BJ (cell line): ENCODE measurements at regions not wholly inside any gene's neighbourhood (a gene's known extent, or its start where the extent isn't known, plus 50 kb on each side); places are given as distances from the start of the nearest gene placed in this dataset.

Experiments used
- CTCF ChIA-PET: fragments of 350-600 bp; formaldehyde crosslinking; extraction: SDS; loops from one replicate; lab custom pipeline; 2021; ENCODE audit warnings: antibody characterized with exemption, inconsistent platforms; lab: Yijun Ruan, JAX
- POLR2A ChIA-PET: fragments of 300-600 bp; sonication (Branson Sonifier 250); formaldehyde crosslinking; extraction: SDS; loops from one replicate; lab custom pipeline; 2021; ENCODE audit warnings: antibody characterized with exemption; lab: Charles Lee
- DNase-seq: peaks from one replicate; pipeline ENCODE4 v3.0.0-alpha.2; 2011; ENCODE audit warnings: low read depth
- H3K27me3 ChIP-seq: 2 replicates; pipeline ENCODE4 v1.6.0; 2011; ENCODE audit warnings: low read length; ENCODE audit not compliant: control insufficient read depth, insufficient read depth
- H3K36me3 ChIP-seq: 2 replicates; pipeline ENCODE4 v1.5.1; 2011; ENCODE audit warnings: low read length; ENCODE audit not compliant: control insufficient read depth, insufficient read depth
- H3K4me3 ChIP-seq: 2 replicates; pipeline ENCODE4 v1.5.1; 2011; ENCODE audit warnings: low read depth, mild to moderate bottlenecking, control low read depth, low read length
- TF ChIP-seq, protein P1 (sequence below): IDR thresholded peaks from 2 replicates; pipeline ENCODE4 v1.5.1; 2011; ENCODE audit warnings: low read depth, mild to moderate bottlenecking, control low read depth, inconsistent platforms, low read length, moderate library complexity; ENCODE audit not compliant: insufficient read depth

DNA sequence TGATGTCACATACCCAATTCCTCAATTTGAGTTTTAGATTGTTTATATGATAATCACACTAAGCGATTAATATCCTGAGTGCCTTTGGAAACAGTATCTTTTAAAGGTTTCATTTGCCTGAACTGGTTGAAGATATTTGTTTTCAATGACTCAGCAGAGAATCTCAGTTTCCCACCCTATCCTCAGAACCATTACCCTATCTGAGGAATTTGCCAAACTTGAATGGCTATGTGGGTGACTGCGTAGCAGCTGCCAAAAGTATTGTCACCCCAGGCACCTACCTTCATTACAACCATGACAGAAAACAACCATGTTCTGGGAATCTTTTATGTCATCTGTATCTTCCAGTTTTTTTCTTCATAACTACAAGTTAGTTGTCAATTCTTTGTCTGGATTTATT lies 440.1 kb upstream of the NBEA start:
- TF ChIP-seq, protein P1, sequence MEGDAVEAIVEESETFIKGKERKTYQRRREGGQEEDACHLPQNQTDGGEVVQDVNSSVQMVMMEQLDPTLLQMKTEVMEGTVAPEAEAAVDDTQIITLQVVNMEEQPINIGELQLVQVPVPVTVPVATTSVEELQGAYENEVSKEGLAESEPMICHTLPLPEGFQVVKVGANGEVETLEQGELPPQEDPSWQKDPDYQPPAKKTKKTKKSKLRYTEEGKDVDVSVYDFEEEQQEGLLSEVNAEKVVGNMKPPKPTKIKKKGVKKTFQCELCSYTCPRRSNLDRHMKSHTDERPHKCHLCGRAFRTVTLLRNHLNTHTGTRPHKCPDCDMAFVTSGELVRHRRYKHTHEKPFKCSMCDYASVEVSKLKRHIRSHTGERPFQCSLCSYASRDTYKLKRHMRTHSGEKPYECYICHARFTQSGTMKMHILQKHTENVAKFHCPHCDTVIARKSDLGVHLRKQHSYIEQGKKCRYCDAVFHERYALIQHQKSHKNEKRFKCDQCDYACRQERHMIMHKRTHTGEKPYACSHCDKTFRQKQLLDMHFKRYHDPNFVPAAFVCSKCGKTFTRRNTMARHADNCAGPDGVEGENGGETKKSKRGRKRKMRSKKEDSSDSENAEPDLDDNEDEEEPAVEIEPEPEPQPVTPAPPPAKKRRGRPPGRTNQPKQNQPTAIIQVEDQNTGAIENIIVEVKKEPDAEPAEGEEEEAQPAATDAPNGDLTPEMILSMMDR: no peak
- H3K27me3 ChIP-seq: no peaks in the 10 kb centered on the region
- no peak for DNase-seq
- H3K36me3 ChIP-seq: no peaks in the 10 kb centered on the region
- H3K4me3 ChIP-seq: no peak overlapping the region
- ChIA-PET CTCF (no interaction called here), POLR2A (no interaction called here)

DNA sequence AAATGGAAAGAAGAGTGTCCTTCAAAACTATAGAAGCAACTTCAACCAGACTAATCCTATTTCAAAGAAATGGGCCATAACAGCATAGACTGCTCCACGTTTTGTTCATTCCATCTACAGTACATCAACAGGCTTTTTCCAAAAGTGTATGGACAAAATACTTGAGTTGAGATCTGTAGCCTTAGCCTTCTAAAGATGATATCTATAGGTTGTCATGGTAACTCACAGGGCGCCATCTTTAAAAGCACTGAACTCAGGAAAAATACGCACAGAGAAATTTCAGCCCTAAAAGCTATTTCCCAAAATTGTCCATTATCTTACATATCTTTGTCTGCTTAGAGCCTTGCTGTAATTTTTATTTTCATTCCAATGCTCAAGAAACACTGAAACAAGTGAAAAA lies 439.4 kb upstream of the NBEA start:
- Histone ChIP-seq H3K4me3 (no peak overlapping the region), H3K36me3 (no peaks in the 10 kb centered on the region), H3K27me3 (no peaks in the 10 kb centered on the region)
- DNase-seq: no peak
- TF ChIP-seq, protein P1: no peak
- ChIA-PET POLR2A (no interaction called here), CTCF (no interaction called here)

DNA sequence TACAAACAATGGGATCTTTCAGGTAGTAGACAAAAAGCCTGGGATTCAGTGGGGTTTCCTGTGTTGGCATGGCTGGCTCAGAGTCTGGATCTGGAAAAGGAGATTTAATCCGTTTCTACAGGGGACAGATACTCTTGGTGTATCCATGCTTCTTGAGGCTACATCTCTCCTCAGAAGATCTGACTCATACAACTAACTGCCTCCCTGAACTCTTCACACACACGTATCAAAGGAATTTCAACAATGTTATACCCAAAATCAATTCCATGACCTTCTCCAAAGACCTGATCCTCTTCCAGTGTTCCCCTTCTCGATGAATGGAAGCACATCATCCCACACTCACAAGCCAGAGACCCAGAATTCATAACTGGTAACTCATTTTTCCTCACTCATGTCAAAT lies 435.3 kb upstream of the NBEA start:
- H3K4me3 ChIP-seq: no peak overlapping the region
- no peak for DNase-seq
- TF ChIP-seq, protein P1: no peak
- CTCF ChIA-PET: no interaction called here
- H3K36me3 ChIP-seq: no peaks in the 10 kb centered on the region
- POLR2A ChIA-PET: no interaction called here
- H3K27me3 ChIP-seq: no peaks in the 10 kb centered on the region

DNA sequence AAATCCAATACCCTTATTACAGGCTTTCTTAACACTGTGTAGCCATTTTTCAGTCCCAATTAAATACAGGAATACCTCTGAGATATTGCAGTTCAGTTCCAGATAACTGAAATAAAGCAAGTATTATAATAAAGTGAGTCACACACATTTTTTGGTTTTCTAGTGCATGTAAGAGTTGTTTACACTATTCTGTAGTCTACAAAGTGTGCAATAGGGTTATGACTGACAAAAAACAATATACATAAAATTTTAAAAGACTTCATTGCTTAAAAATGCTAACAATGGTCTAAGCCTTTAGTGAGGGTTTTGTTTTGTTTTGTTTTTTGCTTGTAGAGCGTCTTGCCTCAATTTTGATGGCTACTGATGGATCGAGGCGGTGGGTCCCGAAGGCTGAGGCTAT lies 434.4 kb upstream of the NBEA start:
- Histone ChIP-seq H3K4me3 (no peak overlapping the region), H3K36me3 (no peaks in the 10 kb centered on the region), H3K27me3 (no peaks in the 10 kb centered on the region)
- no peak for DNase-seq
- TF ChIP-seq, protein P1: no peak
- ChIA-PET CTCF (no interaction called here), POLR2A (no interaction called here)

DNA sequence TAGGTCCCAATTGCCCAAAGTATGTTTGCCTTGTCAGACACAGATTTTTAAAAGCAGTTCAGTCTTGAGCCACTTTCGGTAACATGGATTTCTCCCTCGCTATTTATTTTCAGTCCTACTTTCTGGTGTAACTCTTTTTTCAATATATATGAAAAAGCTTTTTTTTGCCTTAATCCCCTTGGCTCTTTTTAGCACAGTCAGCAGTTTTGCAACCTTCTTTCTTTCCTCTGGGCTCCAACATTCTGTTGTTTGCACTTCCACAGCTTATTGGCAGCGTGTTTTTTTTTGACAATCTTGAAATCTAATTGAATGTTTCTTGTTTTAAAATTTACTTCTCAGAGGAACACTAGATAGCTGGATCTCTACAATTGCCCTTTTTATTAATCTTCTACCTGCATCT lies 429.3 kb upstream of the NBEA start:
- H3K36me3 ChIP-seq: no peaks in the 10 kb centered on the region
- H3K27me3 ChIP-seq: no peaks in the 10 kb centered on the region
- CTCF ChIA-PET: no interaction called here
- no peak for DNase-seq
- no peak overlapping the region for H3K4me3 ChIP-seq
- TF ChIP-seq, protein P1: no peak
- POLR2A ChIA-PET: no interaction called here
